Natural killer cell (primary cell): ENCODE measurements at regions not wholly inside any gene's neighbourhood (a gene's known extent, or its start where the extent isn't known, plus 50 kb on each side); places are given as distances from the start of the nearest gene placed in this dataset.

Experiments used
- ATAC-seq, 3 donors: fragments of 150-1000 bp in 2 of 3; fragments of 200-7000 bp in 1 of 3; cut with Tn5 transposase; 1 replicate in 1 of 3; 2 replicates in 2 of 3; pipeline ENCODE4 v1.10.0; 2021; ENCODE audit warnings: mild to moderate bottlenecking in 2 of 3, moderate library complexity in 2 of 3
- DNase-seq, 2 donors: peaks; one replicate each; pipeline versions ENCODE4 v3.0.0 to v3.0.0-alpha.2; 2013 to 2021; ENCODE audit warnings: mixed read lengths in 1 of 2
- H3K27ac ChIP-seq: one replicate; pipeline ENCODE4 v1.5.1; 2013; ENCODE audit warnings: mild to moderate bottlenecking, low read length
- H3K27me3 ChIP-seq: one replicate; pipeline ENCODE4 v1.6.1; 2013; ENCODE audit warnings: low read length; ENCODE audit not compliant: control insufficient read depth, insufficient read depth
- H3K36me3 ChIP-seq: one replicate; pipeline ENCODE4 v1.6.1; 2013; ENCODE audit warnings: low read length; ENCODE audit not compliant: control insufficient read depth, insufficient read depth
- H3K4me1 ChIP-seq: one replicate; pipeline ENCODE4 v1.6.1; 2013; ENCODE audit warnings: low read length; ENCODE audit not compliant: control insufficient read depth, insufficient read depth
- H3K4me3 ChIP-seq: one replicate; pipeline ENCODE4 v1.5.1; 2013; ENCODE audit warnings: low read length
- H3K9me3 ChIP-seq: one replicate; pipeline ENCODE4 v1.6.1; 2013; ENCODE audit warnings: low read length; ENCODE audit not compliant: control insufficient read depth, insufficient read depth
- H3K27ac Mint-ChIP-seq, 2 donors: one replicate each; pipeline ENCODE4 v1.8.0; 2022; ENCODE audit warnings: mild to moderate bottlenecking in 2 of 2, mixed read lengths in 2 of 2, moderate library complexity in 1 of 2
- H3K27me3 Mint-ChIP-seq, 2 donors: one replicate each; pipeline ENCODE4 v1.8.0; 2022; ENCODE audit warnings: low read depth in 2 of 2, mixed read lengths in 2 of 2
- H3K36me3 Mint-ChIP-seq: one replicate; pipeline ENCODE4 v1.8.0; 2022; ENCODE audit warnings: mixed read lengths
- H3K4me1 Mint-ChIP-seq, 2 donors: one replicate each; pipeline ENCODE4 v1.8.0; 2022; ENCODE audit warnings: mixed read lengths in 2 of 2
- H3K4me3 Mint-ChIP-seq: one replicate; pipeline ENCODE4 v1.8.0; 2022; ENCODE audit warnings: mild to moderate bottlenecking, moderate library complexity, mixed read lengths
- H3K9me3 Mint-ChIP-seq, 2 donors: one replicate each; pipeline ENCODE4 v1.8.0; 2022; ENCODE audit warnings: mixed read lengths in 2 of 2
- WGBS: methylation state at CpG from one replicate; pipeline ENCODE4 v1.1.7; 2013; ENCODE audit warnings: missing lambda C conversion rate; ENCODE audit not compliant: insufficient coverage; 5-methylcytosine and 5-hydroxymethylcytosine counted together
- intact Hi-C: fragments of 100-400 bp; cut with micrococcal nuclease; formaldehyde crosslinking; loops from one replicate; pipeline ENCODE4 v1.14.2; 2022
- TF ChIP-seq, protein P1 (sequence below): fragments of 200-600 bp; IDR thresholded peaks from one replicate; pipeline ENCODE4 v1.8.0; 2022; ENCODE audit warnings: antibody characterized with exemption

DNA sequence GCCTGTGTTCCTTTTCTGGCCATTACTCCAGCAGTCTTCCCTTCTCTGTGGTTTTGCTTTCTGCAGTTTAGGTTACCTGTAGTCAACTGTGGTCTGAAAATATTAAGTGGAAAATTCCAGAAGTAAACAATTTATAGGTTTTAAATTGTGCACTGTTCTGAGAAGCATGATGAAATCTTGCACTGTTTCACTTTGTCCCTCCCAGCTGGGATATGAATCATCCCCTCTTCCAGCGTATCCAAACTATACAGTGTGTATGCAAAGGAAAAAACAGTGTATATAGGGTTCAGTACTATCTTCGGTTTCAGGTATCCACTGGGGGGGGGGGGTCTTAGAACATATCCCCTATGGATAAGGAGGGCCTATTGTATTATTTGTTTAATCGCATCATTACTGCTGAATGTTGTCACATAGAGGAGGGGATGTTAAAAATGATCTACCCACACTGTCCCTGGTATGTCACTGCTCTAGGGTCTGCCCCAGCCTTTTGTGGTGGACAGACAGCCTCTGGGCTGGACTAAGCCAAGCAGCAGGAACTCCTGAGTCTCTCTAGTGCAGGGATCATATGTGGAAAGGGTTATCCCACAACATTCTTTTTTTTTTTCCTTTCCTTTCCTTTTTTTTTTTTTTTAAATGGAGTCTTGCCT lies 109.1 kb upstream of the MAX start:
- no peak for DNase-seq
- no peak for ATAC-seq
- H3K4me3 ChIP-seq: no peak overlapping the region
- Mint-ChIP-seq H3K9me3 (no peaks in the 10 kb centered on the region), H3K36me3 (no peaks in the 10 kb centered on the region), H3K27ac (no peak overlapping the region), H3K4me3 (no peak overlapping the region), H3K4me1 (peaks cover 7 to 10% of the 10 kb centered on the region in 2 donors), H3K27me3 (peaks cover 0 to 3% of the 10 kb centered on the region in 2 donors)
- WGBS: 71% methylated on average over 1 of the region's 3 CpGs
- H3K9me3 ChIP-seq: no peaks in the 10 kb centered on the region
- H3K27me3 ChIP-seq: no peaks in the 10 kb centered on the region
- intact Hi-C loops: no loop called here
- H3K36me3 ChIP-seq: no peaks in the 10 kb centered on the region
- peaks cover 29% of the 10 kb centered on the region for H3K4me1 ChIP-seq
- TF ChIP-seq, protein P1, sequence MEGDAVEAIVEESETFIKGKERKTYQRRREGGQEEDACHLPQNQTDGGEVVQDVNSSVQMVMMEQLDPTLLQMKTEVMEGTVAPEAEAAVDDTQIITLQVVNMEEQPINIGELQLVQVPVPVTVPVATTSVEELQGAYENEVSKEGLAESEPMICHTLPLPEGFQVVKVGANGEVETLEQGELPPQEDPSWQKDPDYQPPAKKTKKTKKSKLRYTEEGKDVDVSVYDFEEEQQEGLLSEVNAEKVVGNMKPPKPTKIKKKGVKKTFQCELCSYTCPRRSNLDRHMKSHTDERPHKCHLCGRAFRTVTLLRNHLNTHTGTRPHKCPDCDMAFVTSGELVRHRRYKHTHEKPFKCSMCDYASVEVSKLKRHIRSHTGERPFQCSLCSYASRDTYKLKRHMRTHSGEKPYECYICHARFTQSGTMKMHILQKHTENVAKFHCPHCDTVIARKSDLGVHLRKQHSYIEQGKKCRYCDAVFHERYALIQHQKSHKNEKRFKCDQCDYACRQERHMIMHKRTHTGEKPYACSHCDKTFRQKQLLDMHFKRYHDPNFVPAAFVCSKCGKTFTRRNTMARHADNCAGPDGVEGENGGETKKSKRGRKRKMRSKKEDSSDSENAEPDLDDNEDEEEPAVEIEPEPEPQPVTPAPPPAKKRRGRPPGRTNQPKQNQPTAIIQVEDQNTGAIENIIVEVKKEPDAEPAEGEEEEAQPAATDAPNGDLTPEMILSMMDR: no peak
- no peak overlapping the region for H3K27ac ChIP-seq

DNA sequence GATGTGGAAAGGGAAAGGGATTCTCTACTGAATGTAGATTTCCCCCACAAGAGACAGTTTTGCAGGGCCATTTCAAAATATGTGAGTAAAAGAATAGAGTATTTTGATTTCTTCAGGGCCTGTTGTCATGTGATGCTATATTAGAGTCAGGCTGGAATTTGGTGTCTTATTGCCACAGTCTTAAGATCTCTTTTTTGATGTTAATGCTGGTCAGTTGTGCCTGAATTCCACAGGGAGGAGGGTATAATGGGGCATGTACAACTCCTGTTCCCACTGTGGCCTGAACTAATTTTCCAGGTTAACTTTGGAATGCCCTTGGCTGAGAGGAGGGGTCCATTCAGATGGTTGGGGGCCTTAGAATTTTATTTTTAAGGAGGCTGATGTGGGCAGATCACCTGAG lies 111.0 kb upstream of the MAX start:
- no peak overlapping the region for H3K4me3 Mint-ChIP-seq
- no peaks in the 10 kb centered on the region for H3K9me3 Mint-ChIP-seq
- peaks cover 15% of the 10 kb centered on the region for H3K4me1 ChIP-seq
- H3K27ac ChIP-seq: no peak overlapping the region
- TF ChIP-seq, protein P1: no peak
- no peak for ATAC-seq
- no peaks in the 10 kb centered on the region for H3K36me3 Mint-ChIP-seq
- H3K27me3 ChIP-seq: no peaks in the 10 kb centered on the region
- no peaks in the 10 kb centered on the region for H3K36me3 ChIP-seq
- H3K27me3 Mint-ChIP-seq: peaks cover 0 to 3% of the 10 kb centered on the region in 2 donors
- H3K9me3 ChIP-seq: no peaks in the 10 kb centered on the region
- H3K4me1 Mint-ChIP-seq: peaks cover 7 to 10% of the 10 kb centered on the region in 2 donors
- intact Hi-C loops: no loop called here
- no peak overlapping the region for H3K4me3 ChIP-seq
- no peak for DNase-seq
- H3K27ac Mint-ChIP-seq: no peak overlapping the region

DNA sequence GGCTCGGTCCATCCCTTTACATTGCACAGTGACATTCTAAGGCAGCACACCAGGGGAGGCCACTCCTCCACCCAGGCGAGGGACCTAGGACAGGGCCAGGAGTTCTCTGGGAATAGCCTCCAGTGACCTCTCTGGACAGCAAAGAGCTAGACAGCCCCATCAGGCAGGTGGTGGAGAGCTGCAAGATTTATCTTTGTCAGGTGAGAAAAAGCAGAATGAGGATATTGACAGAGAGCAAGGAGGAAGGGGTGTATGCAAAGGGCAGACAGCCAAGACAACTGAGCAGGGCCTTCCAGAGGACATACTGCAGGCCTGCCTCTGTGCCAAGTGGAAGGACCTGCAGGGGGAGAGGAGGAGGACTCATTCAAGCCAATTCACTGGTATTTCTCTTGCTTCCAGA lies 112.4 kb upstream of the MAX start:
- H3K36me3 ChIP-seq: no peaks in the 10 kb centered on the region
- Mint-ChIP-seq H3K4me3 (no peak overlapping the region), H3K27ac (no peak overlapping the region), H3K36me3 (no peaks in the 10 kb centered on the region), H3K27me3 (no peaks in the 10 kb centered on the region), H3K4me1 (peaks cover 7 to 10% of the 10 kb centered on the region in 2 donors), H3K9me3 (no peaks in the 10 kb centered on the region)
- intact Hi-C loops: no loop called here
- H3K4me1 ChIP-seq: peaks cover 4% of the 10 kb centered on the region
- no peak overlapping the region for H3K4me3 ChIP-seq
- no peaks in the 10 kb centered on the region for H3K27me3 ChIP-seq
- ATAC-seq: no peak
- TF ChIP-seq, protein P1: no peak
- 94% methylated on average over 2 of the region's 2 CpGs for WGBS
- H3K27ac ChIP-seq: no peak overlapping the region
- H3K9me3 ChIP-seq: no peaks in the 10 kb centered on the region
- DNase-seq: no peak

DNA sequence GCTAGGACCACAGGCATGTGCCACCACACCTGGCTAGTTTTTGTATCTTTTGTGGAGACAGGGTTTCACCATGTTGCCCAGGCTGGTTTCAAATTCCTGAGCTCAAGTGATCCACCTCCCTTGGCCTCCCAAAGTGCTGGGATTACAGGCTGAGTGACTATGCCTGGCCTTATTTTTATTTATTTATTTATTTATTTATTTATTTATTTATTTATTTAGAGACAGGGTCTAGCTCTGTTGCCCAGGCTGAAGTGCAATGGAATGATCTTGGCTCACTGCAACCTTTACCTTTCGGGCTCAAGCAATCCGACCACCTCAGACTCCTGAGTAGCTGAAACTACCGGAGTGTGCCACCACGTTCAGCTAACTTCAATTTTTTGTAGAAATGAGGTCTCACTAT lies 117.0 kb upstream of the MAX start:
- intact Hi-C loops: no loop called here
- Mint-ChIP-seq H3K9me3 (no peaks in the 10 kb centered on the region), H3K27ac (no peak overlapping the region), H3K27me3 (no peaks in the 10 kb centered on the region), H3K4me3 (no peak overlapping the region), H3K36me3 (no peaks in the 10 kb centered on the region), H3K4me1 (no peaks in the 10 kb centered on the region)
- Histone ChIP-seq H3K4me3 (no peak overlapping the region), H3K4me1 (peaks cover 8% of the 10 kb centered on the region), H3K27me3 (no peaks in the 10 kb centered on the region), H3K36me3 (no peaks in the 10 kb centered on the region), H3K9me3 (no peaks in the 10 kb centered on the region), H3K27ac (no peak overlapping the region)
- ATAC-seq: no peak
- DNase-seq: no peak
- WGBS: 92% methylated on average over 4 of the region's 4 CpGs
- TF ChIP-seq, protein P1: no peak
